DOHH2 (cell line): ENCODE measurements at regions not wholly inside any gene's neighbourhood (a gene's known extent, or its start where the extent isn't known, plus 50 kb on each side); places are given as distances from the start of the nearest gene placed in this dataset.
"Not testable (repeated sequence)": the region's sequence is repeated elsewhere in the genome, so short reads cannot be mapped to it uniquely, and the experiment has no call there.

Experiments used
- H3F3A ChIP-seq: fragments of 200-600 bp; sonication (generic), shearing (Covaris generic); 2 replicates; pipeline ENCODE4 v1.6.0; 2016; ENCODE audit warnings: antibody characterized with exemption, mild to moderate bottlenecking; ENCODE audit not compliant: control insufficient read depth, insufficient read depth
- H3K27ac ChIP-seq: fragments of 200-600 bp; sonication (generic); 2 replicates; pipeline ENCODE4 v1.5.1; 2014; ENCODE audit warnings: low read depth, mild to moderate bottlenecking, low read length, moderate library complexity
- H3K27me3 ChIP-seq: fragments of 200-600 bp; sonication (generic); 2 replicates; pipeline ENCODE4 v1.6.1; 2014; ENCODE audit warnings: mild to moderate bottlenecking, low read length, mixed read lengths; ENCODE audit not compliant: control insufficient read depth
- H3K36me3 ChIP-seq: fragments of 200-600 bp; sonication (generic); 2 replicates; pipeline ENCODE4 v1.6.1; 2014; ENCODE audit warnings: mild to moderate bottlenecking, low read length, moderate library complexity, mixed read lengths; ENCODE audit not compliant: control insufficient read depth
- H3K4me1 ChIP-seq: fragments of 200-600 bp; sonication (generic); 2 replicates; pipeline ENCODE4 v1.6.1; 2014; ENCODE audit warnings: mild to moderate bottlenecking, low read length, mixed read lengths; ENCODE audit not compliant: control insufficient read depth
- H3K4me2 ChIP-seq: fragments of 200-600 bp; sonication (generic); 2 replicates; pipeline ENCODE4 v1.6.0; 2014; ENCODE audit warnings: mild to moderate bottlenecking, low read length, moderate library complexity
- H3K4me3 ChIP-seq: fragments of 200-600 bp; sonication (generic); 2 replicates; pipeline ENCODE4 v1.5.1; 2014; ENCODE audit warnings: mild to moderate bottlenecking, low read length, mixed read lengths
- H3K79me2 ChIP-seq: fragments of 200-600 bp; sonication (generic); 2 replicates; pipeline ENCODE4 v1.6.1; 2014; ENCODE audit warnings: mild to moderate bottlenecking, low read length, mixed read lengths; ENCODE audit not compliant: control insufficient read depth
- H3K9me2 ChIP-seq: fragments of 200-600 bp; sonication (generic); replicated peaks from 2 replicates; pipeline ENCODE4 v1.6.1; 2014; ENCODE audit warnings: mild to moderate bottlenecking, low read length, mixed read lengths; ENCODE audit not compliant: control insufficient read depth
- H3K9me3 ChIP-seq: fragments of 200-600 bp; sonication (generic); 2 replicates; pipeline ENCODE4 v1.6.1; 2014; ENCODE audit warnings: antibody characterized with exemption, low read length, mixed read lengths; ENCODE audit not compliant: control insufficient read depth, insufficient read depth
- H4K20me1 ChIP-seq: fragments of 200-600 bp; sonication (generic); 2 replicates; pipeline ENCODE4 v1.6.0; 2014; ENCODE audit warnings: low read depth, mild to moderate bottlenecking, antibody characterized with exemption, low read length, moderate library complexity; ENCODE audit not compliant: control insufficient read depth, insufficient read depth
- CTCF ChIP-seq: fragments of 200-600 bp; sonication (generic); IDR thresholded peaks from one replicate; pipeline ENCODE4 v1.5.1; 2014; ENCODE audit warnings: antibody characterized with exemption, mild to moderate bottlenecking, low read depth, low read length; ENCODE audit not compliant: poor library complexity, severe bottlenecking
- EZH2phosphoT487 ChIP-seq: fragments of 200-600 bp; sonication (generic); IDR thresholded peaks from 2 replicates; pipeline ENCODE4 v1.6.1; 2017; ENCODE audit warnings: borderline replicate concordance, mild to moderate bottlenecking, antibody characterized with exemption, low read length, moderate library complexity, mixed read lengths

DNA sequence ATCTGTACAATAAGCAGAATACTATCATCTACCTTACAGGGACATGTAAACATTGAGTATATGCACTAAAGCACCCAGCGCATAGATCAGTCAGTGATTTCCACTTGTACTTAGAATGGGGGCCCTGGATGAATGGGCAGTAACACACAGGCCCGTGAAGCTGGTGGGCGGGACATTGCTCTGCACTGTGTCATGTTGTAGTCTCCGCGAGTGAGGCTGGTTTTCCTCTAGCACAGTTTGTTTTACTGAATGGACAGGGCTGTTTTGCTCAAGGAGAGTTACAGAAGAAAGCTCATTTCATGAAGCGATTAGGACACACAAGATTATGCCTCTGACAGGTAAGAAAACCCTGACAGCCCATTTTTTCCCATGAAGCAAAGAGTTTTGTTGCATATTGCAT lies 86.4 kb upstream of the SOX21 start:
- Histone ChIP-seq H3K4me2 (no peak overlapping the region), H3K4me1 (no peaks in the 10 kb centered on the region), H4K20me1 (no peaks in the 10 kb centered on the region), H3K9me3 (no peaks in the 10 kb centered on the region), H3K27ac (no peak overlapping the region), H3F3A (no peaks in the 10 kb centered on the region), H3K4me3 (no peak overlapping the region), H3K36me3 (no peaks in the 10 kb centered on the region), H3K9me2 (no peaks in the 10 kb centered on the region), H3K79me2 (no peaks in the 10 kb centered on the region), H3K27me3 (no peaks in the 10 kb centered on the region)
- no peak for TF ChIP-seq CTCF
- no peak for TF ChIP-seq EZH2phosphoT487

DNA sequence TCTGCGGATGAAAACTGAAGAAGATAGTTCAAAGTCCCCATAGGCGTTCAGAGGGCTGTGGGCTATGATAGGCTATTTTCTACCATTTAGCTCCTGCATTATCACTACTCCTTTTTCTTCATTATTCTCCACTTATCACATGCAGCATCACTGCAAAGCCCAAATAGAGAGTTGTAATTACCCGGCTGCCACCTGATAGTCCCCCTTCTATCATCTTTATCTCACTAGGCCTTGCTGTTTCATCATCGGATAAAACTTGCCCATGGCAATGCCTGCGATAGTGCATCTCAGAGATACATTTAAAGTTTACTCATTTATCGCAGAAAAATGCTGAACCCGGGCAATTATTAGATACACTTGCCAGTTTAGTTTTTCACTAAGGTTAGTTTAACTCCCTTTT lies 82.9 kb upstream of the SOX21 start:
- no peak overlapping the region for H3K4me3 ChIP-seq
- H3K27ac ChIP-seq, result no peak overlapping the region
- no peaks in the 10 kb centered on the region for H3F3A ChIP-seq
- no peak for TF ChIP-seq CTCF
- TF ChIP-seq EZH2phosphoT487, result no peak
- no peaks in the 10 kb centered on the region for H3K9me2 ChIP-seq
- H3K4me1 ChIP-seq, result no peaks in the 10 kb centered on the region
- H3K36me3 ChIP-seq, result no peaks in the 10 kb centered on the region
- H4K20me1 ChIP-seq, result no peaks in the 10 kb centered on the region
- H3K79me2 ChIP-seq, result no peaks in the 10 kb centered on the region
- H3K27me3 ChIP-seq, result no peaks in the 10 kb centered on the region
- no peak overlapping the region for H3K4me2 ChIP-seq
- H3K9me3 ChIP-seq, result no peaks in the 10 kb centered on the region

DNA sequence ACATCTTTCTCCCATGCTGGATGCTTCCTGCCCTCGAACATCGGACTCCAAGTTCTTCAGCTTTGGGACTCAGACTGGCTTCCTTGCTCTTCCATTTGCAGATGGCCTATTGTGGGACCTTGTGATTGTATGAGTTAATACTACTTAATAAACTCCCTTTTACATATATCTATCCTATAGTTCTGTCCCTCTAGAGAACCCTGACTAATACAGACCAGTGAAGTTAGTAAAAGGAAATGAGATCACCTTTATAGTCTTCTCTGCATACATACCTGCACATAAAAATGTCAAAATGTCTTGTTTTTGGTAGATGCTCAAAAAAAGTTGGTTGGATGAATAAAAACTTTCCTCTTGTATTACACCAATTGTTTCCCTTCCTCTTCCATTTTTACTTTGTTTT lies 73.9 kb upstream of the SOX21 start:
- H4K20me1 ChIP-seq, H3K79me2 ChIP-seq, H3K36me3 ChIP-seq, H3K27me3 ChIP-seq, H3K27ac ChIP-seq, H3K4me1 ChIP-seq, H3K4me2 ChIP-seq, H3K9me2 ChIP-seq, H3K9me3 ChIP-seq, H3K4me3 ChIP-seq, H3F3A ChIP-seq: not testable (repeated sequence)

DNA sequence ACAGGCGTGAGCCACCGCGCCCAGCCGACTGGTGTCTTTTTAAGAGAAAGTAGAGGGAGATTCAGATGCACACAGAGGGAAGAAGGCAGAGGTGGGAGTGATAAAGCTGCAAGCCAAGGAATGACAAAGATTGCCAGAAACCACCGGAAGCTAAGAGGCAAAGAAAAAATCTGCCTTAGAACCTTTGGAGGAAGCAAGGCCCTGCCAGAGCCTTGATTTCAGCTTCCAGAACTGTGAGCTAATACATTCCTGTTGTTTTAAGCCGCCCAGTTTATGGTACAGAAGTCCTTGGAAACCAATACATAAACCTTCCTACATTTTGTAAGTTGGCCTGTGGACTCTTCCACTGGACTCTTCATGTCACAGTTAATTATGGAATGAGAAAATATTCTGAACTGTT lies 71.7 kb upstream of the SOX21 start:
- Histone ChIP-seq H3K36me3 (no peaks in the 10 kb centered on the region), H3K9me2 (no peaks in the 10 kb centered on the region; the same call in 1 of the 2 replicates), H3K27ac (no peak overlapping the region), H3K79me2 (no peaks in the 10 kb centered on the region), H3K4me2 (no peak overlapping the region), H3K4me3 (no peak overlapping the region), H3F3A (no peaks in the 10 kb centered on the region), H3K9me3 (no peaks in the 10 kb centered on the region), H3K4me1 (no peaks in the 10 kb centered on the region), H4K20me1 (no peaks in the 10 kb centered on the region), H3K27me3 (no peaks in the 10 kb centered on the region)
- TF ChIP-seq CTCF (no peak), EZH2phosphoT487 (no peak)
